PFSK-1 (cell line): ENCODE measurements at regions not wholly inside any gene's neighbourhood (a gene's known extent, or its start where the extent isn't known, plus 50 kb on each side); places are given as distances from the start of the nearest gene placed in this dataset.

ENCODE experiments used
- FOXP2 ChIP-seq: optimal IDR thresholded peaks from 2 replicates; pipeline ENCODE3; 2011; ENCODE audit warnings: borderline replicate concordance, control low read depth, inconsistent platforms; ENCODE audit not compliant: insufficient read depth; ENCODE audit errors: extremely low read length, extremely low read depth
- POLR2AphosphoS5 ChIP-seq: IDR thresholded peaks from 2 replicates; pipeline ENCODE4 v1.6.1; 2012; ENCODE audit warnings: low read depth, mild to moderate bottlenecking, control low read depth, low read length, moderate library complexity
- REST ChIP-seq, 2 experiments: IDR thresholded peaks; 2 replicates each; pipeline versions ENCODE4 v1.6.1 to v1.8.0; 2011 to 2012; ENCODE audit warnings: low read depth in 2 of 2, low read length in 2 of 2, control low read depth in 1 of 2, inconsistent platforms in 1 of 2, mild to moderate bottlenecking in 1 of 2, moderate library complexity in 1 of 2; ENCODE audit not compliant: insufficient read depth in 1 of 2
- SIN3A ChIP-seq: IDR thresholded peaks from 2 replicates; pipeline ENCODE4 v1.6.1; 2012; ENCODE audit warnings: mild to moderate bottlenecking, low read length, moderate library complexity, borderline replicate concordance; ENCODE audit not compliant: insufficient read depth
- TAF1 ChIP-seq: IDR thresholded peaks from 2 replicates; pipeline ENCODE4 v1.6.1; 2012; ENCODE audit warnings: low read length, control low read depth, borderline replicate concordance; ENCODE audit not compliant: insufficient read depth

- no peak for TF ChIP-seq FOXP2
- TF ChIP-seq SIN3A, result no peak
- no peak for TF ChIP-seq TAF1
- no peak for TF ChIP-seq REST (IDR thresholded peaks at IDR 0.05; ENCODE audit: insufficient read depth in 1 of 2, low read depth in 2 of 2, low read length in 2 of 2)
- TF ChIP-seq POLR2AphosphoS5, result no peak
Measured at GRCh38 chrX:6667048-6667768, 132.3 kb upstream of the VCX3A start.

GRCh38 chrX:6666624-6667023 is 131.7 kb upstream of the VCX3A start:
- TF ChIP-seq REST (IDR thresholded peaks at IDR 0.05; ENCODE audit: insufficient read depth in 1 of 2, low read depth in 2 of 2, low read length in 2 of 2), result no peak
- no peak for TF ChIP-seq FOXP2
- TF ChIP-seq SIN3A, result no peak
- no peak for TF ChIP-seq TAF1
- no peak for TF ChIP-seq POLR2AphosphoS5

GRCh38 chrX:6661736-6662135 is 126.8 kb upstream of the VCX3A start:
- TF ChIP-seq SIN3A (no peak), FOXP2 (no peak), TAF1 (no peak), REST (IDR thresholded peaks at IDR 0.05; ENCODE audit: insufficient read depth in 1 of 2, low read depth in 2 of 2, low read length in 2 of 2) (no peak), POLR2AphosphoS5 (no peak)

- no peak for TF ChIP-seq REST (IDR thresholded peaks at IDR 0.05; ENCODE audit: insufficient read depth in 1 of 2, low read depth in 2 of 2, low read length in 2 of 2)
- TF ChIP-seq SIN3A, result no peak
- no peak for TF ChIP-seq TAF1
- no peak for TF ChIP-seq FOXP2
- TF ChIP-seq POLR2AphosphoS5, result no peak
Measured at GRCh38 chrX:6660567-6661264, 125.8 kb upstream of the VCX3A start.
